GM10266 (cell line): ENCODE measurements at regions not wholly inside any gene's neighbourhood (a gene's known extent, or its start where the extent isn't known, plus 50 kb on each side); places are given as distances from the start of the nearest gene placed in this dataset.

Experiments
- DNase-seq: peaks from one replicate; pipeline ENCODE4 v3.0.0; 2012; ENCODE audit errors: extremely low spot score
- TF ChIP-seq, protein P1 (sequence below): IDR thresholded peaks from 2 replicates; pipeline ENCODE4 v1.5.1; 2012; ENCODE audit warnings: mild to moderate bottlenecking, low read depth; ENCODE audit not compliant: control insufficient read depth, insufficient read depth; ENCODE audit errors: missing control alignments

DNA sequence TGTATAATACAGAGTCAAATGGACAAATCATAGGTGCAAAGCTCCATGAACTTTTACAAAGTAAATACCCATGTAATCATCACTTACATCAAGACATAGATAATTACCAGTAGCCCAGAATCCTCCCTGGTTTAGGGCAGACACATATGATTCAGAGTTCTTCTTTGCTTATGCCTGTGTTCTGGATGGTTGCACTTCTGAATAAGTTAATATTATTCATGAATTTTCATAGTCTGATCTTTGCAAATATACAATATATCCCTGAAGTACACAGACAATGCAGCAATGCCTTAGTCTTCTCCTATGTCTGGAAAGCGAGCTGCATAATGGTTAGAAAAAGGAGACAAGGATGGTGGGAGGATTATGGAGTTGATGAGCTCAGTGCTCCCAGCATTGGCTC is 122.4 kb upstream of the PLXNA2 start:
- TF ChIP-seq, protein P1, sequence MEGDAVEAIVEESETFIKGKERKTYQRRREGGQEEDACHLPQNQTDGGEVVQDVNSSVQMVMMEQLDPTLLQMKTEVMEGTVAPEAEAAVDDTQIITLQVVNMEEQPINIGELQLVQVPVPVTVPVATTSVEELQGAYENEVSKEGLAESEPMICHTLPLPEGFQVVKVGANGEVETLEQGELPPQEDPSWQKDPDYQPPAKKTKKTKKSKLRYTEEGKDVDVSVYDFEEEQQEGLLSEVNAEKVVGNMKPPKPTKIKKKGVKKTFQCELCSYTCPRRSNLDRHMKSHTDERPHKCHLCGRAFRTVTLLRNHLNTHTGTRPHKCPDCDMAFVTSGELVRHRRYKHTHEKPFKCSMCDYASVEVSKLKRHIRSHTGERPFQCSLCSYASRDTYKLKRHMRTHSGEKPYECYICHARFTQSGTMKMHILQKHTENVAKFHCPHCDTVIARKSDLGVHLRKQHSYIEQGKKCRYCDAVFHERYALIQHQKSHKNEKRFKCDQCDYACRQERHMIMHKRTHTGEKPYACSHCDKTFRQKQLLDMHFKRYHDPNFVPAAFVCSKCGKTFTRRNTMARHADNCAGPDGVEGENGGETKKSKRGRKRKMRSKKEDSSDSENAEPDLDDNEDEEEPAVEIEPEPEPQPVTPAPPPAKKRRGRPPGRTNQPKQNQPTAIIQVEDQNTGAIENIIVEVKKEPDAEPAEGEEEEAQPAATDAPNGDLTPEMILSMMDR: no peak
- DNase-seq: no peak

DNA sequence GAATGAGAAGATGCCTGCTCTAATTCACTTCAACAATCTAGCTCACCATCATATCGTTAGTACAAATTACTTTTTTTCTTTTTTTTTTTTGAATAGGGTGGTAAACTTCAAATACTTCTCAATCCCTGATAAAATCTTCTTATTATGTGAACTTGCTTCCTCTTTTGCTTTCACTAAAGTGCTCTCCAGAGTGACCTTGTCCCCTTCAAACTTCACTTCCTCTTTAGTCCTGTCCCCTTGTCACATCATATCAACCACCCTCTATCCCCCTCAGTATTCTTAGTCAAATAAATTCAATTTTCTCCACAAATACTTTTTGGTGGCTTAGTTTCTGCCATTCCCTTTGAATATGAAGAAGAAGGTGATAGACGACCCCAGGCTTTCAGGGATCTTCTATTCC is 124.9 kb upstream of the PLXNA2 start:
- TF ChIP-seq, protein P1: no peak
- DNase-seq: no peak

DNA sequence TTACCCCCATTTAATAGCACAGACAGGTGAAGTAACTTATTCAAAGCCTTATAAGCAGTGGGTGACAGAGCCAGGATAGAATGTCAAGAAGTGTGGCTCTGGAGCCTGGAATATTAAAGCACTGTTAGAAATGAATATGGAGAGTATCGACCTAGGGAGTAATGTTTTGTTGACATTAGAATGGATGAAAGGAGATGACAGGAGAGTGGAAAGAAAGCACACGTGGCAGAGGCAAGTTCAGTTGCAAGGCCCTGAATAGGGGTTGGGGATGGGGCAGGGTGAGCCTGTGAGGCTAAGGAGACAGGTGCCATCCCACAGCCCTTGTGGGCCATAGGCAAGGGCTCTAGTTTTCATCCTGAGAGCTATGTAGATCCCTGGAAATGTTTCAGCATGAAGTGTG is 125.5 kb upstream of the PLXNA2 start:
- TF ChIP-seq, protein P1: no peak
- no peak for DNase-seq

DNA sequence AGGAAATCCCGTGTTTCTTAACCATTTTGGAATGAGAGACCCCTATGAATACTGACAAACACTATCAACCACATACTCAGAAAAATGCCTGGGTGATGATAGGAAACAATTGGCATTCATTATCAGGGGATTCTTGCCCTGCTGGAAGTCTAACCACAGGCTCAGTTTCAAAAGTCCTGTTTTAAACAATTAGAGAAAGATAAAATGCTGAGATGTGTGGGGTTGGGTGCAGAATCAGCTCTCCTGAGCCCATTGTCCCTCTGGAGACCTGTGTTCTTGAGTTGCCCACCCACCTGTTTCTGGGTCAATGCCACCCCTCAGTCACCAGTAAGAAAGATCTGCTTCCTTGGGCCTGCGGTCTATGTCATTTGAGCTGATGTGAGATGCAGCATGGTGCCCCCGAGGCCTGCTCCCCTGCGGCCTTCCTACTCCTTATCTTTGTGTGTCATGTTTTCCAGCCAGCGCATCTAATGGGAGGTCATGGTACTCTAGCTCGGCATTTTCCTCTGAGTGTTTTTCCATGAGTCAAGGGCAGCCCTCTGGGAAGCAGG is 130.3 kb upstream of the PLXNA2 start:
- TF ChIP-seq, protein P1: no peak
- no peak for DNase-seq

DNA sequence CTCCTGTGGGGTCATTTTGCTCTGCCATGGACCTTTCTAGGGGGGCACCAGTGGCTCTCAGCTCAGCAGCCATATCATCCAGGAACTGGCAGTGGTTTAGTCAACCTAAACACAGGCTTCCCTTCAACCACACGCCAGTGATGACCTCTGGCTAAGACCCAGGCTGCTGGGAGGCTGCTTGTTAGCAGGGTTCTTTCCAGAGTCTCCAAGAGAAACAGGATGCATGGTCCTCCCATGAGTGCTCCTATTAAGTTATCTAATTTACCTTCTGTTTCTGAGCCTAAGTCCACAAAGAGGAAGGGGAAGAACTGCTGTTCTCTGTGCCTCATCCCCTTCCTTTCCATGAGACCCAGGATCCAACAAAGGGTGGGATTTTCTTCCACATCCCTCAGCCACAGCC is 137.3 kb upstream of the PLXNA2 start:
- TF ChIP-seq, protein P1: no peak
- DNase-seq: no peak

DNA sequence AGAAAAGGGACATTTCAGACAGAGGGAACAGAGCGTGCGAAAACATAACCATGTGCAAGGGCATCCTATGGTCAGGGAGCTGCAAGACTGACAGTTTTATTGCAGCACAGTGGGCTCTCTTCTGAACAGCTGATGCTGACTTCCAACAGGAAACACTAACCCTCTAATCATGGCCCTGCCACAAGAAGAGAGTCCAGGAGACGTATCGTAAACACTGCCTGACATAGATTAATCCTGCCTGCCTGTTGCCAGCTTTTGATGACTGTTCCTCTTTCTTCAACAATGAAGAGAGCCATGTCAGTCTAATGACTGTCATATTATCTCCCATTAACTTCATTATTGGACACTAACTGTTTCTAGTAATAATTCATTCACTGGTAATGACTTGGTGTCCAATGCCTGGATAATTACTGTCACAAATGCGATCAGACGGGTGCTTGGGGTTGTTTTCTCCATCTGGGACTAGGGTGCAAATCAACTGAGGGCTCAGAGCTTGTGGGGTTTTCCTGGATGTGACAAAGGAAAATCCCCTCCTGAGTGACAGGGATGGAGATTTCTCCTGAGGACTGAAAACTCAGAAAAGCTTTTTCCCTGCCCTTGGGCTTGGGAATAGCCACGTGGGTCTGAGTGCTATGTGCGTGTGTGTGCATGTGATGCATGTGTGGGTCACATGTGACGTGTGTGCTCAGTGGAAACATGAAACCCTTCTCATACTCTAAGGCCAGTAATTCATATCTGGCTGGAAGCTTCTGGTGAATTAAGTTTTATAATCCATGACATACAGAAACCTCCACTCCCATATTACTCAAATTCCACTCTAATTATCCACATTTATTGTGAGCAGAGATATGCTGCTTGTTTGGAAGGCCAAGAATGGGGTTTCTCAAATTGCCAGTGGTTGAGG is 144.0 kb upstream of the PLXNA2 start:
- TF ChIP-seq, protein P1: no peak
- DNase-seq: no peak

DNA sequence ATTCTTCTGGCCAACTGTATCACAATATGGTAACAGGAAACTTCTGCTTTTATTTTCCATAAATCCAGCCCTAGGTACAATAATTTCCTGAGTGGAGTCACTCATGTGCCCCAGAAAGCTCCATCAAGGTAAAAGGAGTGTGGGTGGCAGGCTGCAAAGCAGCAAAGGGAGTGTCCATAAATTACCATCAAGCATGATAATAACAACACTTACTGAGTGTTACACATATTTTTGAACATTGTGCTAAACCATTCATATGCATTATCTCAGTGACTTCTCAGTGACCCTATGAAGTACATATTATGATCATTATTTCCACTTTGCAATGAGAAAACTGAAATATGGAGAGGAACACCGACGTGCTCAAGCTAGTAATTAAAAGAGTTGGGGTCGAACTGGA is 149.2 kb upstream of the PLXNA2 start:
- no peak for DNase-seq
- TF ChIP-seq, protein P1: no peak
